Activated naive CD8-positive, alpha-beta T cell treated with anti-CD3 and anti-CD28 coated beads, Interleukin-2, amount 50 U/mL, for 24 hours (primary cell): ENCODE measurements at regions not wholly inside any gene's neighbourhood (a gene's known extent, or its start where the extent isn't known, plus 50 kb on each side); places are given as distances from the start of the nearest gene placed in this dataset.
A peak's percentile ranks its signal among the peaks of the same experiment; 100 is the strongest.

Experiments
- ATAC-seq: fragments of 150-1000 bp; cut with Tn5 transposase; one replicate; pipeline ENCODE4 v1.10.0; 2021
- DNase-seq: peaks from one replicate; pipeline ENCODE4 v3.0.0; 2021
- H3K27ac Mint-ChIP-seq: one replicate; pipeline ENCODE4 v1.8.0; 2021; ENCODE audit warnings: mild to moderate bottlenecking, mixed read lengths
- H3K27me3 Mint-ChIP-seq: one replicate; pipeline ENCODE4 v1.8.0; 2021; ENCODE audit warnings: mixed read lengths
- H3K36me3 Mint-ChIP-seq: one replicate; pipeline ENCODE4 v1.8.0; 2021; ENCODE audit warnings: low read depth, mixed read lengths
- H3K4me1 Mint-ChIP-seq: one replicate; pipeline ENCODE4 v1.8.0; 2021; ENCODE audit warnings: mixed read lengths
- H3K4me3 Mint-ChIP-seq: one replicate; pipeline ENCODE4 v1.8.0; 2021; ENCODE audit warnings: mild to moderate bottlenecking, moderate library complexity, mixed read lengths
- H3K9me3 Mint-ChIP-seq: one replicate; pipeline ENCODE4 v1.8.0; 2021; ENCODE audit warnings: mixed read lengths

- Mint-ChIP-seq H3K4me3 (peak overlapping the region; percentile 80), H3K36me3 (no peaks in the 10 kb centered on the region), H3K4me1 (peaks cover 80% of the 10 kb centered on the region), H3K9me3 (no peaks in the 10 kb centered on the region), H3K27ac (peak overlapping the region; percentile 97), H3K27me3 (no peaks in the 10 kb centered on the region)
- ATAC-seq (peak; percentile 75), DNase-seq (peak; percentile 69)
Measured at GRCh38 chr14:76955575-76956315, 72.8 kb downstream of the IRF2BPL start.

GRCh38 chr14:76954394-76955190 is 73.9 kb downstream of the IRF2BPL start:
- no peak for DNase-seq
- Mint-ChIP-seq H3K27me3 (no peaks in the 10 kb centered on the region), H3K4me3 (no peak overlapping the region), H3K9me3 (no peaks in the 10 kb centered on the region), H3K4me1 (peaks cover 79% of the 10 kb centered on the region), H3K27ac (peak overlapping the region; percentile 97), H3K36me3 (no peaks in the 10 kb centered on the region)
- no peak for ATAC-seq

- Mint-ChIP-seq H3K4me3 (peak overlapping the region; percentile 53), H3K4me1 (peaks cover 73% of the 10 kb centered on the region), H3K27me3 (no peaks in the 10 kb centered on the region), H3K9me3 (no peaks in the 10 kb centered on the region), H3K36me3 (no peaks in the 10 kb centered on the region), H3K27ac (peak overlapping the region; percentile 85)
- ATAC-seq (no peak), DNase-seq (peak; percentile 53)
Measured at GRCh38 chr14:76953311-76953945, 75.1 kb downstream of the IRF2BPL start.

GRCh38 chr14:76951166-76951565 is 77.3 kb downstream of the IRF2BPL start:
- H3K9me3 Mint-ChIP-seq = no peaks in the 10 kb centered on the region
- H3K36me3 Mint-ChIP-seq = no peaks in the 10 kb centered on the region
- no peaks in the 10 kb centered on the region for H3K27me3 Mint-ChIP-seq
- no peak for DNase-seq
- H3K4me1 Mint-ChIP-seq = peaks cover 73% of the 10 kb centered on the region
- H3K4me3 Mint-ChIP-seq = no peak overlapping the region
- H3K27ac Mint-ChIP-seq = peak overlapping the region; percentile 47
- ATAC-seq = no peak

GRCh38 chr14:76950055-76951020 is 78.2 kb downstream of the IRF2BPL start:
- DNase-seq = no peak
- no peaks in the 10 kb centered on the region for H3K36me3 Mint-ChIP-seq
- no peaks in the 10 kb centered on the region for H3K9me3 Mint-ChIP-seq
- peak overlapping the region; percentile 18 for H3K27ac Mint-ChIP-seq
- no peak overlapping the region for H3K4me3 Mint-ChIP-seq
- H3K4me1 Mint-ChIP-seq = peaks cover 66% of the 10 kb centered on the region
- no peaks in the 10 kb centered on the region for H3K27me3 Mint-ChIP-seq
- ATAC-seq = no peak

GRCh38 chr14:76948976-76949375 is 79.5 kb downstream of the IRF2BPL start:
- ATAC-seq (no peak), DNase-seq (no peak)
- Mint-ChIP-seq H3K9me3 (no peaks in the 10 kb centered on the region), H3K36me3 (no peaks in the 10 kb centered on the region), H3K27ac (no peak overlapping the region), H3K4me1 (peaks cover 56% of the 10 kb centered on the region), H3K4me3 (no peak overlapping the region), H3K27me3 (no peaks in the 10 kb centered on the region)

- DNase-seq (no peak), ATAC-seq (no peak)
- Mint-ChIP-seq H3K4me3 (peak overlapping the region; percentile 24), H3K9me3 (no peaks in the 10 kb centered on the region), H3K27me3 (no peaks in the 10 kb centered on the region), H3K4me1 (peaks cover 50% of the 10 kb centered on the region), H3K36me3 (no peaks in the 10 kb centered on the region), H3K27ac (peak overlapping the region; percentile 52)
Measured at GRCh38 chr14:76948213-76948947, 80.1 kb downstream of the IRF2BPL start.

- Mint-ChIP-seq H3K4me1 (peaks cover 48% of the 10 kb centered on the region), H3K27ac (peak overlapping the region; percentile 52), H3K9me3 (no peaks in the 10 kb centered on the region), H3K4me3 (peak overlapping the region; percentile 24), H3K36me3 (no peaks in the 10 kb centered on the region), H3K27me3 (no peaks in the 10 kb centered on the region)
- no peak for ATAC-seq
- DNase-seq = no peak
Measured at GRCh38 chr14:76947838-76948184, 80.7 kb downstream of the IRF2BPL start.

GRCh38 chr14:76947078-76947837 is 81.2 kb downstream of the IRF2BPL start:
- H3K27me3 Mint-ChIP-seq = no peaks in the 10 kb centered on the region
- peak; percentile 87 for DNase-seq
- H3K9me3 Mint-ChIP-seq = no peaks in the 10 kb centered on the region
- peak; percentile 92 for ATAC-seq
- H3K36me3 Mint-ChIP-seq = no peaks in the 10 kb centered on the region
- no peak overlapping the region for H3K4me3 Mint-ChIP-seq
- H3K27ac Mint-ChIP-seq = peak overlapping the region; percentile 49
- peaks cover 51% of the 10 kb centered on the region for H3K4me1 Mint-ChIP-seq

GRCh38 chr14:76946753-76947077 is 81.8 kb downstream of the IRF2BPL start:
- Mint-ChIP-seq H3K4me1 (peaks cover 56% of the 10 kb centered on the region), H3K36me3 (no peaks in the 10 kb centered on the region), H3K27ac (peak overlapping the region; percentile 45), H3K9me3 (no peaks in the 10 kb centered on the region), H3K27me3 (no peaks in the 10 kb centered on the region), H3K4me3 (no peak overlapping the region)
- ATAC-seq (no peak), DNase-seq (no peak)

- Mint-ChIP-seq H3K9me3 (no peaks in the 10 kb centered on the region), H3K4me1 (peaks cover 31% of the 10 kb centered on the region), H3K36me3 (no peaks in the 10 kb centered on the region), H3K4me3 (no peak overlapping the region), H3K27ac (no peak overlapping the region), H3K27me3 (no peaks in the 10 kb centered on the region)
- ATAC-seq = no peak
- no peak for DNase-seq
Measured at GRCh38 chr14:76943072-76943471, 85.4 kb downstream of the IRF2BPL start.

GRCh38 chr14:76941946-76942805 is 86.3 kb downstream of the IRF2BPL start:
- H3K9me3 Mint-ChIP-seq = no peaks in the 10 kb centered on the region
- no peak overlapping the region for H3K27ac Mint-ChIP-seq
- ATAC-seq (peak; percentile 38), DNase-seq (no peak)
- H3K36me3 Mint-ChIP-seq = no peaks in the 10 kb centered on the region
- H3K4me1 Mint-ChIP-seq = peaks cover 22% of the 10 kb centered on the region
- H3K4me3 Mint-ChIP-seq = no peak overlapping the region
- H3K27me3 Mint-ChIP-seq = no peaks in the 10 kb centered on the region
